ENCODE measurements at regions not wholly inside any gene's neighbourhood (a gene's known extent, or its start where the extent isn't known, plus 50 kb on each side); places are given as distances from the start of the nearest gene placed in this dataset.

DNA sequence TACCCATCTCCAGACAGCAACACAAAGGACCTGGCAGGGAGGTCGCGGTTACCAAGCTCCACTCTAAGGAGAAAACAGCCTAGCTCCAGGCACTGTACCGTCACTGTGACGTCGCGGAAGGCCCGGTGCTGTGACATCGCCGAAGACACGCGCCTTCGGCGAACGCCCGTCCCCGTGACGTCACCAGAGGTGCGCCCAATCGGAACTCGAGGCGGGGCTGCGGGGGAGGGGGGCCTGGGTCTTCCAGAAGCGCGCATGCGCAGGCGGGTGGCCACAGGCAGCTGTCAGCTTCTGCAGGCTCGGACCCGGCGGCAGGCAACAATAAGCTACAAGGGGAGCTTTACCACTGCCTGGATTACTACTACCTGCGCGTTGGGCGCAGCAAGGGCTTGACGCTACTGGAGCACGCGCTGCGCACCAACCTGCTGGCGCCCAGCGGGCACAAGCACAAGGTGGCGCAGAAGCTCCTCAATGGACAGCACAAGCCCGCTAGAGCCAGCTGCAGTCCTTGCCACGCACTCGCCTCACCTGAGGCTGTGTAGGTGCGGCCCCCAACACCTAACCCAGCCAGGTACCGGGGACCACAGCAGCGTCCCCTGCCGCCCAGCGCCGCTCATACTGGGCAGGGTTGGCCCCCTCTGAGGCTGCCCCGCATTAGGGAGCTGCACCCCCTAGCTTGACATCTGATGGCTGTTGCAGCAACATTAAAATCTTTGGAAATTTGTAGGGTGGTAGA is 208.4 kb downstream of the TPST1 start:
- H3K4me3 ChIP-seq (ENCODE audit: insufficient read depth, low read depth, low read length), result peak overlapping the region; percentile 65

GRCh38 chr7:66415659-66416265 is 210.6 kb downstream of the TPST1 start:
- Histone ChIP-seq H3K4me3 (ENCODE audit: insufficient read depth, low read depth, low read length) (no peak overlapping the region), H4K20me1 (ENCODE audit: insufficient read depth, low read length) (no peaks in the 10 kb centered on the region), H3K9me3 (ENCODE audit: insufficient read depth, low read depth, low read length) (no peaks in the 10 kb centered on the region), H3K27me3 (ENCODE audit: insufficient read depth, low read length) (no peaks in the 10 kb centered on the region), H3K4me1 (ENCODE audit: insufficient read depth, low read length) (peaks cover 8% of the 10 kb centered on the region), H3K27ac (ENCODE audit: low read depth, low read length) (no peak overlapping the region), H2AFZ (ENCODE audit: low read depth, low read length) (no peak overlapping the region), H3K36me3 (ENCODE audit: insufficient read depth, low read length) (no peaks in the 10 kb centered on the region), H3K4me2 (ENCODE audit: low read length) (no peak overlapping the region), H3K79me2 (ENCODE audit: insufficient read depth, low read length) (no peaks in the 10 kb centered on the region), H3K9ac (ENCODE audit: low read length) (no peak overlapping the region)
- DNase-seq (ENCODE audit: low read depth), result peak; percentile 10
- Mint-ChIP-seq H3K36me3 (ENCODE audit: low read depth, unreplicated experiment) (peaks cover 8% of the 10 kb centered on the region), H3K4me3 (ENCODE audit: unreplicated experiment) (no peak overlapping the region), H3K4me1 (ENCODE audit: low read depth, unreplicated experiment) (no peaks in the 10 kb centered on the region), H3K9me3 (ENCODE audit: unreplicated experiment) (no peaks in the 10 kb centered on the region), H3K27ac (ENCODE audit: unreplicated experiment) (no peak overlapping the region), H3K27me3 (ENCODE audit: low read depth, unreplicated experiment) (no peaks in the 10 kb centered on the region)
- no peak for TF ChIP-seq EZH2 (IDR thresholded peaks at IDR 0.05; ENCODE audit: insufficient read depth, low read length)
- TF ChIP-seq, protein P1, sequence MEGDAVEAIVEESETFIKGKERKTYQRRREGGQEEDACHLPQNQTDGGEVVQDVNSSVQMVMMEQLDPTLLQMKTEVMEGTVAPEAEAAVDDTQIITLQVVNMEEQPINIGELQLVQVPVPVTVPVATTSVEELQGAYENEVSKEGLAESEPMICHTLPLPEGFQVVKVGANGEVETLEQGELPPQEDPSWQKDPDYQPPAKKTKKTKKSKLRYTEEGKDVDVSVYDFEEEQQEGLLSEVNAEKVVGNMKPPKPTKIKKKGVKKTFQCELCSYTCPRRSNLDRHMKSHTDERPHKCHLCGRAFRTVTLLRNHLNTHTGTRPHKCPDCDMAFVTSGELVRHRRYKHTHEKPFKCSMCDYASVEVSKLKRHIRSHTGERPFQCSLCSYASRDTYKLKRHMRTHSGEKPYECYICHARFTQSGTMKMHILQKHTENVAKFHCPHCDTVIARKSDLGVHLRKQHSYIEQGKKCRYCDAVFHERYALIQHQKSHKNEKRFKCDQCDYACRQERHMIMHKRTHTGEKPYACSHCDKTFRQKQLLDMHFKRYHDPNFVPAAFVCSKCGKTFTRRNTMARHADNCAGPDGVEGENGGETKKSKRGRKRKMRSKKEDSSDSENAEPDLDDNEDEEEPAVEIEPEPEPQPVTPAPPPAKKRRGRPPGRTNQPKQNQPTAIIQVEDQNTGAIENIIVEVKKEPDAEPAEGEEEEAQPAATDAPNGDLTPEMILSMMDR (IDR thresholded peaks at IDR 0.05; ENCODE audit: insufficient read depth, low read depth, low read length), result no peak
- FAIRE-seq, result no peak

More for the DNA sequence above, 208.4 kb downstream of the TPST1 start:
- H3K27ac ChIP-seq (ENCODE audit: low read depth, low read length), result peak overlapping the region; percentile 10
- no peaks in the 10 kb centered on the region for H3K9me3 Mint-ChIP-seq (ENCODE audit: unreplicated experiment)
- no peaks in the 10 kb centered on the region for H3K27me3 ChIP-seq (ENCODE audit: insufficient read depth, low read length)
- H3K4me3 Mint-ChIP-seq (ENCODE audit: unreplicated experiment), result peak overlapping the region; percentile 72
- no peaks in the 10 kb centered on the region for H4K20me1 ChIP-seq (ENCODE audit: insufficient read depth, low read length)
- no peaks in the 10 kb centered on the region for H3K79me2 ChIP-seq (ENCODE audit: insufficient read depth, low read length)
- TF ChIP-seq, protein P1 (IDR thresholded peaks at IDR 0.05; ENCODE audit: insufficient read depth, low read depth, low read length), result peak; percentile 11
- TF ChIP-seq EZH2 (IDR thresholded peaks at IDR 0.05; ENCODE audit: insufficient read depth, low read length), result no peak
- no peaks in the 10 kb centered on the region for H3K36me3 ChIP-seq (ENCODE audit: insufficient read depth, low read length)
- peaks cover 5% of the 10 kb centered on the region for H3K4me1 Mint-ChIP-seq (ENCODE audit: low read depth, unreplicated experiment)
- FAIRE-seq (no peak), DNase-seq (ENCODE audit: low read depth) (peak; percentile 72)
- peak overlapping the region; percentile 81 for H3K27ac Mint-ChIP-seq (ENCODE audit: unreplicated experiment)
- no peaks in the 10 kb centered on the region for H3K9me3 ChIP-seq (ENCODE audit: insufficient read depth, low read depth, low read length)
- peak overlapping the region; percentile 52 for H3K9ac ChIP-seq (ENCODE audit: low read length)
- peak overlapping the region; percentile 89 for H2AFZ ChIP-seq (ENCODE audit: low read depth, low read length)
- peaks cover 10% of the 10 kb centered on the region for H3K36me3 Mint-ChIP-seq (ENCODE audit: low read depth, unreplicated experiment)
- H3K4me2 ChIP-seq (ENCODE audit: low read length), result peak overlapping the region; percentile 88
- H3K4me1 ChIP-seq (ENCODE audit: insufficient read depth, low read length), result peaks cover 8% of the 10 kb centered on the region
- H3K27me3 Mint-ChIP-seq (ENCODE audit: low read depth, unreplicated experiment), result no peaks in the 10 kb centered on the region

- no peak for DNase-seq (ENCODE audit: low read depth)
- H3K4me2 ChIP-seq (ENCODE audit: low read length), result no peak overlapping the region
- no peaks in the 10 kb centered on the region for H3K4me1 Mint-ChIP-seq (ENCODE audit: low read depth, unreplicated experiment)
Measured at GRCh38 chr7:66418537-66418936, 210.1 kb upstream of the KCTD7 start.

More at GRCh38 chr7:66418537-66418936, 210.1 kb upstream of the KCTD7 start:
- no peak for FAIRE-seq
- H2AFZ ChIP-seq (ENCODE audit: low read depth, low read length), result no peak overlapping the region
- no peak overlapping the region for H3K4me3 ChIP-seq (ENCODE audit: insufficient read depth, low read depth, low read length)
- H3K4me1 ChIP-seq (ENCODE audit: insufficient read depth, low read length), result peaks cover 8% of the 10 kb centered on the region
- H3K79me2 ChIP-seq (ENCODE audit: insufficient read depth, low read length), result no peaks in the 10 kb centered on the region
- H3K9ac ChIP-seq (ENCODE audit: low read length), result no peak overlapping the region
- no peaks in the 10 kb centered on the region for H3K27me3 Mint-ChIP-seq (ENCODE audit: low read depth, unreplicated experiment)
- H4K20me1 ChIP-seq (ENCODE audit: insufficient read depth, low read length), result no peaks in the 10 kb centered on the region
- no peak overlapping the region for H3K27ac ChIP-seq (ENCODE audit: low read depth, low read length)
- peak overlapping the region; percentile 47 for H3K27ac Mint-ChIP-seq (ENCODE audit: unreplicated experiment)
- peaks cover 6% of the 10 kb centered on the region for H3K36me3 Mint-ChIP-seq (ENCODE audit: low read depth, unreplicated experiment)
- H3K27me3 ChIP-seq (ENCODE audit: insufficient read depth, low read length), result no peaks in the 10 kb centered on the region
- H3K36me3 ChIP-seq (ENCODE audit: insufficient read depth, low read length), result no peaks in the 10 kb centered on the region
- H3K9me3 Mint-ChIP-seq (ENCODE audit: unreplicated experiment), result no peaks in the 10 kb centered on the region
- TF ChIP-seq, protein P1 (IDR thresholded peaks at IDR 0.05; ENCODE audit: insufficient read depth, low read depth, low read length), result no peak
- TF ChIP-seq EZH2 (IDR thresholded peaks at IDR 0.05; ENCODE audit: insufficient read depth, low read length), result no peak
- no peaks in the 10 kb centered on the region for H3K9me3 ChIP-seq (ENCODE audit: insufficient read depth, low read depth, low read length)
- H3K4me3 Mint-ChIP-seq (ENCODE audit: unreplicated experiment), result no peak overlapping the region
